SK-N-SH (cell line): ENCODE measurements at regions not wholly inside any gene's neighbourhood (a gene's known extent, or its start where the extent isn't known, plus 50 kb on each side); places are given as distances from the start of the nearest gene placed in this dataset.

ENCODE experiments used
- CTCF ChIA-PET: fragments of 300-600, 350-600 bp; formaldehyde crosslinking; extraction: SDS; loops from one replicate; lab custom pipeline; 2021; lab: Yijun Ruan, JAX
- POLR2A ChIA-PET: fragments of 350-600 bp; sonication (Branson Sonifier 250); formaldehyde crosslinking; extraction: SDS; loops from one replicate; lab custom pipeline; 2020; ENCODE audit warnings: antibody characterized with exemption, inconsistent platforms; lab: Yijun Ruan, JAX
- DNase-seq: peaks from one replicate; pipeline ENCODE4 v3.0.0; 2012
- H2AFZ ChIP-seq: fragments of 200-600 bp; sonication (generic); 2 replicates; pipeline ENCODE4 v1.8.1; 2016; ENCODE audit warnings: antibody characterized with exemption, mild to moderate bottlenecking, low read depth
- H3F3A ChIP-seq: fragments of 200-600 bp; sonication (generic); replicated peaks from 2 replicates; pipeline ENCODE3; 2016; ENCODE audit warnings: antibody characterized with exemption, mild to moderate bottlenecking; ENCODE audit not compliant: insufficient read depth
- H3K27ac ChIP-seq, 2 experiments: fragments of 200-500 bp in 1 of 2; fragments of 200-600 bp in 1 of 2; sonication (Bioruptor generic) in 1 of 2; sonication (generic), shearing (Covaris generic) in 1 of 2; 2 replicates each; pipeline versions ENCODE4 v1.5.1 to v1.6.1; 2014 to 2016; ENCODE audit warnings: low read depth in 2 of 2, inconsistent platforms in 1 of 2, low read length in 1 of 2, mild to moderate bottlenecking in 1 of 2, mixed read lengths in 1 of 2
- H3K27me3 ChIP-seq: fragments of 200-600 bp; sonication (generic), shearing (Covaris generic); 2 replicates; pipeline ENCODE4 v1.6.1; 2016; ENCODE audit warnings: mixed run types; ENCODE audit not compliant: insufficient read depth
- H3K36me3 ChIP-seq, 2 experiments: fragments of 200-500 bp in 1 of 2; fragments of 200-600 bp in 1 of 2; sonication (Bioruptor generic) in 1 of 2; sonication (generic) in 1 of 2; replicated peaks in 1 of 2; 2 replicates each; pipeline versions ENCODE3 to v1.5.1; 2014 to 2016; ENCODE audit warnings: low read length in 1 of 2, mild to moderate bottlenecking in 1 of 2; ENCODE audit not compliant: insufficient read depth in 2 of 2, control insufficient read depth in 1 of 2
- H3K4me1 ChIP-seq, 2 experiments: fragments of 200-500 bp in 1 of 2; fragments of 200-600 bp in 1 of 2; sonication (Bioruptor generic) in 1 of 2; sonication (generic), shearing (Covaris generic) in 1 of 2; 2 replicates each; pipeline versions ENCODE4 v1.5.1 to v1.6.1; 2014 to 2016; ENCODE audit warnings: low read depth in 1 of 2, low read length in 1 of 2, mixed run types in 1 of 2; ENCODE audit not compliant: insufficient read depth in 2 of 2, control insufficient read depth in 1 of 2
- H3K4me2 ChIP-seq: fragments of 200-600 bp; sonication (generic), shearing (Covaris generic); 2 replicates; pipeline ENCODE4 v1.6.1; 2017; ENCODE audit warnings: mixed run types
- H3K4me3 ChIP-seq, 2 experiments: fragments of 200-500 bp in 1 of 2; fragments of 200-600 bp in 1 of 2; sonication (Bioruptor generic) in 1 of 2; sonication (generic), shearing (Covaris generic) in 1 of 2; 2 replicates each; pipeline versions ENCODE4 v1.5.1 to v1.8.1; 2014 to 2016; ENCODE audit warnings: low read depth in 2 of 2, inconsistent platforms in 1 of 2, low read length in 1 of 2, mild to moderate bottlenecking in 1 of 2, mixed read lengths in 1 of 2, moderate library complexity in 1 of 2
- H3K79me2 ChIP-seq: fragments of 200-600 bp; sonication (generic); 2 replicates; pipeline ENCODE4 v1.8.1; 2017; ENCODE audit warnings: mild to moderate bottlenecking; ENCODE audit not compliant: insufficient read depth
- H3K9ac ChIP-seq: fragments of 200-600 bp; sonication (generic); 2 replicates; pipeline ENCODE4 v1.6.1; 2017; ENCODE audit warnings: mixed run types
- H3K9me2 ChIP-seq: fragments of 200-600 bp; sonication (generic); 2 replicates; pipeline ENCODE4 v1.6.1; 2017; ENCODE audit warnings: mixed run types
- H3K9me3 ChIP-seq: fragments of 200-600 bp; sonication (generic); 2 replicates; pipeline ENCODE4 v1.6.1; 2017; ENCODE audit warnings: mixed run types, mild to moderate bottlenecking, moderate library complexity
- H4K20me1 ChIP-seq: fragments of 200-600 bp; sonication (generic); 2 replicates; pipeline ENCODE4 v1.6.1; 2017; ENCODE audit warnings: mild to moderate bottlenecking, mixed run types; ENCODE audit not compliant: insufficient read depth
- EP300 ChIP-seq, 2 experiments: IDR thresholded peaks; 2 replicates each; pipeline versions ENCODE4 v1.4.0 to v1.6.1; 2012; ENCODE audit warnings: borderline replicate concordance in 1 of 2, low read depth in 1 of 2, low read length in 1 of 2
- EZH2phosphoT487 ChIP-seq: fragments of 200-600 bp; sonication (generic); IDR thresholded peaks from 2 replicates; pipeline ENCODE4 v1.6.1; 2017; ENCODE audit warnings: low read depth, mixed run types, mild to moderate bottlenecking, antibody characterized with exemption, moderate library complexity, borderline replicate concordance
- FOSL2 ChIP-seq: IDR thresholded peaks from 2 replicates; pipeline ENCODE4 v1.4.0; 2012; ENCODE audit warnings: low read depth, mild to moderate bottlenecking, moderate library complexity, borderline replicate concordance
- FOXM1 ChIP-seq: IDR thresholded peaks from 2 replicates; pipeline ENCODE4 v1.4.0; 2012; ENCODE audit warnings: low read depth, mild to moderate bottlenecking
- GABPA ChIP-seq: IDR thresholded peaks from 2 replicates; pipeline ENCODE4 v1.4.0; 2012; ENCODE audit warnings: low read depth, mild to moderate bottlenecking
- GATA2 ChIP-seq: sonication (generic); formaldehyde crosslinking; IDR thresholded peaks from 2 replicates; pipeline ENCODE4 v1.5.0; 2020; ENCODE audit warnings: mild to moderate bottlenecking, missing genetic modification reagents
- JUND ChIP-seq: IDR thresholded peaks from 2 replicates; pipeline ENCODE4 v1.4.0; 2012
- MXI1 ChIP-seq: IDR thresholded peaks from 2 replicates; pipeline ENCODE4 v1.6.1; 2012; ENCODE audit warnings: mild to moderate bottlenecking, low read depth, low read length, improper control_type of control experiment
- NFIC ChIP-seq: IDR thresholded peaks from 2 replicates; pipeline ENCODE4 v1.4.0; 2012; ENCODE audit warnings: borderline replicate concordance
- NRF1 ChIP-seq: IDR thresholded peaks from 2 replicates; pipeline ENCODE4 v1.6.1; 2012; ENCODE audit warnings: low read depth, mild to moderate bottlenecking, low read length
- POLR2AphosphoS5 ChIP-seq: IDR thresholded peaks from 2 replicates; pipeline ENCODE4 v1.6.1; 2012; ENCODE audit warnings: low read depth, low read length
- RFX5 ChIP-seq: IDR thresholded peaks from 2 replicates; pipeline ENCODE4 v1.6.1; 2012; ENCODE audit warnings: mild to moderate bottlenecking, improper control_type of control experiment, low read length
- RXRA ChIP-seq: IDR thresholded peaks from 2 replicates; pipeline ENCODE4 v1.4.0; 2012; ENCODE audit warnings: low read depth, mild to moderate bottlenecking, borderline replicate concordance
- TEAD4 ChIP-seq: IDR thresholded peaks from 2 replicates; pipeline ENCODE4 v1.4.0; 2012; ENCODE audit warnings: mild to moderate bottlenecking, borderline replicate concordance; ENCODE audit not compliant: insufficient read depth
- WGBS: methylation state at CpG from one replicate; pipeline ENCODE4 v1.1.6; 2017; ENCODE audit warnings: low lambda C conversion rate; 5-methylcytosine and 5-hydroxymethylcytosine counted together
- TF ChIP-seq, protein P1 (sequence below): fragments of 200-600 bp; sonication (generic); IDR thresholded peaks from 2 replicates; pipeline ENCODE4 v1.6.1; 2017; ENCODE audit warnings: antibody characterized with exemption, mild to moderate bottlenecking, moderate library complexity
- TF ChIP-seq, protein P2 (sequence below): fragments of 150-350 bp; IDR thresholded peaks from 2 replicates; pipeline ENCODE4 v1.6.1; 2017; ENCODE audit warnings: antibody characterized with exemption, low read length, low read depth, borderline replicate concordance
- TF ChIP-seq, protein P3 (sequence below): IDR thresholded peaks from 2 replicates; pipeline ENCODE4 v1.4.0; 2012; ENCODE audit warnings: low read depth

DNA sequence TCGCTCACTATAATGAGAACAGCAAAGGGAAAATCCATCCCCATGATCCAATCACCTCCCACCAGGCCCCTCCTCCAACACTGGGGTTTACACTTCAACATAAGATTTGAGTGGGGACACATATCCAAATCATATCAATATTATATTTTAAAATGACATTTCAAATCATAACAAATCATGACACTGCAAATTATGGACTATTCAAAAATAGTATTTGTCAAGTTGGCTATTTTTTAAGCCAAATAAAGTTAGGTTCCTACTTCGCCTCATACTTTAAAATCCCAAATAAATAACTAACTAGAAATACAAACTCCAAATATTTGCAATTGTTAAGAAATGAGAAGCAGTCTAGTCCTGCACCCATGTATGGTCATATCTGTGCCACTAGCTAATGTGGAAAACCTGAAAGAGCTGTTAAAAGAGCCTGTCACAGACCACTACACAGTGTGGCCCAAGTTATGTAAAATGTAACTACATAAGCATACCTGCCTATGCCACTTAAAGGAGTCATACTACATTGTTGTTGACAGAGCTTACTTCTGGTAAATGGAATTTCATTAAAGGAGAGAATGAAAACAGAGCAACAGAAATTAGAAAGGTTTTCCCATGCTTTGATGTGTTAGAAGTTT is 334.7 kb upstream of the GULP1 start:
- no peak for DNase-seq
- H3K27me3 ChIP-seq = no peaks in the 10 kb centered on the region
- TF ChIP-seq RFX5 (no peak), NRF1 (no peak), POLR2AphosphoS5 (no peak), RXRA (no peak), EZH2phosphoT487 (no peak), GABPA (no peak)
- TF ChIP-seq, protein P1, sequence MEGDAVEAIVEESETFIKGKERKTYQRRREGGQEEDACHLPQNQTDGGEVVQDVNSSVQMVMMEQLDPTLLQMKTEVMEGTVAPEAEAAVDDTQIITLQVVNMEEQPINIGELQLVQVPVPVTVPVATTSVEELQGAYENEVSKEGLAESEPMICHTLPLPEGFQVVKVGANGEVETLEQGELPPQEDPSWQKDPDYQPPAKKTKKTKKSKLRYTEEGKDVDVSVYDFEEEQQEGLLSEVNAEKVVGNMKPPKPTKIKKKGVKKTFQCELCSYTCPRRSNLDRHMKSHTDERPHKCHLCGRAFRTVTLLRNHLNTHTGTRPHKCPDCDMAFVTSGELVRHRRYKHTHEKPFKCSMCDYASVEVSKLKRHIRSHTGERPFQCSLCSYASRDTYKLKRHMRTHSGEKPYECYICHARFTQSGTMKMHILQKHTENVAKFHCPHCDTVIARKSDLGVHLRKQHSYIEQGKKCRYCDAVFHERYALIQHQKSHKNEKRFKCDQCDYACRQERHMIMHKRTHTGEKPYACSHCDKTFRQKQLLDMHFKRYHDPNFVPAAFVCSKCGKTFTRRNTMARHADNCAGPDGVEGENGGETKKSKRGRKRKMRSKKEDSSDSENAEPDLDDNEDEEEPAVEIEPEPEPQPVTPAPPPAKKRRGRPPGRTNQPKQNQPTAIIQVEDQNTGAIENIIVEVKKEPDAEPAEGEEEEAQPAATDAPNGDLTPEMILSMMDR = no peak
- no peak overlapping the region for H3K9ac ChIP-seq
- no peaks in the 10 kb centered on the region for H4K20me1 ChIP-seq
- H3K4me1 ChIP-seq = no peaks in the 10 kb centered on the region
- H3K36me3 ChIP-seq = no peaks in the 10 kb centered on the region
- ChIA-PET POLR2A (no interaction called here), CTCF (no interaction called here)
- H3K79me2 ChIP-seq = no peaks in the 10 kb centered on the region
- H2AFZ ChIP-seq = no peak overlapping the region
- H3F3A ChIP-seq = no peaks in the 10 kb centered on the region
- H3K9me2 ChIP-seq = no peaks in the 10 kb centered on the region
- H3K4me3 ChIP-seq = no peak overlapping the region
- WGBS = 84% methylated on average over 2 of the region's 2 CpGs
- no peak overlapping the region for H3K4me2 ChIP-seq
- H3K9me3 ChIP-seq = no peaks in the 10 kb centered on the region
- no peak overlapping the region for H3K27ac ChIP-seq

GRCh38 chr2:187959821-187960220 is 331.9 kb upstream of the GULP1 start:
- no peaks in the 10 kb centered on the region for H3K79me2 ChIP-seq
- DNase-seq = no peak
- no peaks in the 10 kb centered on the region for H3K27me3 ChIP-seq
- no peak overlapping the region for H2AFZ ChIP-seq
- H3K4me1 ChIP-seq = no peaks in the 10 kb centered on the region
- H3K4me3 ChIP-seq = no peak overlapping the region
- no peak overlapping the region for H3K4me2 ChIP-seq
- ChIA-PET CTCF (no interaction called here), POLR2A (no interaction called here)
- TF ChIP-seq FOXM1 = no peak
- H3F3A ChIP-seq = no peaks in the 10 kb centered on the region
- no peaks in the 10 kb centered on the region for H4K20me1 ChIP-seq
- H3K36me3 ChIP-seq = no peaks in the 10 kb centered on the region
- no peaks in the 10 kb centered on the region for H3K9me2 ChIP-seq
- no peak overlapping the region for H3K9ac ChIP-seq
- H3K27ac ChIP-seq = no peak overlapping the region
- H3K9me3 ChIP-seq = no peaks in the 10 kb centered on the region

DNA sequence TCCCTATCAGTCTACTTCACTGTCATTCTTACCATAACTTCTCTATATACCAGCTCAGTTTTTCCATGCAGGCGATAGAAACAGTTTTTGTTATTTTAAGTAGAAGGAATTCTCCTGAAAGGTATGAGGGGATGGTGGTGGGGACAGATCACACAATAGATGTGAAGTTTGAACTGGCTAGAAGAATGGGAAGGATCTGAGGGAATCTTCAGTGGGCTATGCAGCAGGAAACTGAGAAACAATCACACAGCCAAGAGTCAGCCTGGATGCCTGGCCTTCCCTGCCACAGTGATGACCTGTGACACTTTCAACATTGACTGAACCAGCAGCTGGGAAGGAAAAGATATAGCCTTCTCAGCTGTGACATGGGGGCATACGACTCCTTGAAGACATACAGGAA is 329.1 kb upstream of the GULP1 start:
- H3K9me2 ChIP-seq = no peaks in the 10 kb centered on the region
- H3F3A ChIP-seq = no peaks in the 10 kb centered on the region
- no peak overlapping the region for H3K4me3 ChIP-seq
- POLR2A ChIA-PET = no interaction called here
- no peaks in the 10 kb centered on the region for H3K27me3 ChIP-seq
- 85% methylated on average over 2 of the region's 2 CpGs for WGBS
- no peaks in the 10 kb centered on the region for H4K20me1 ChIP-seq
- no peak overlapping the region for H2AFZ ChIP-seq
- no peak overlapping the region for H3K27ac ChIP-seq
- H3K9ac ChIP-seq = no peak overlapping the region
- no peaks in the 10 kb centered on the region for H3K79me2 ChIP-seq
- H3K36me3 ChIP-seq = no peaks in the 10 kb centered on the region
- no peak overlapping the region for H3K4me2 ChIP-seq
- no peak for DNase-seq
- TF ChIP-seq EZH2phosphoT487 = no peak
- no peak for TF ChIP-seq GATA2 (CRISPR knock-in tag)
- TF ChIP-seq, protein P2, sequence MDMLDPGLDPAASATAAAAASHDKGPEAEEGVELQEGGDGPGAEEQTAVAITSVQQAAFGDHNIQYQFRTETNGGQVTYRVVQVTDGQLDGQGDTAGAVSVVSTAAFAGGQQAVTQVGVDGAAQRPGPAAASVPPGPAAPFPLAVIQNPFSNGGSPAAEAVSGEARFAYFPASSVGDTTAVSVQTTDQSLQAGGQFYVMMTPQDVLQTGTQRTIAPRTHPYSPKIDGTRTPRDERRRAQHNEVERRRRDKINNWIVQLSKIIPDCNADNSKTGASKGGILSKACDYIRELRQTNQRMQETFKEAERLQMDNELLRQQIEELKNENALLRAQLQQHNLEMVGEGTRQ = no peak
- TF ChIP-seq TEAD4 = no peak
- TF ChIP-seq FOXM1 = no peak
- no peak for TF ChIP-seq EP300 (IDR thresholded peaks at IDR 0.05; ENCODE audit: borderline replicate concordance in 1 of 2, low read depth in 1 of 2, low read length in 1 of 2)
- TF ChIP-seq NFIC = no peak
- TF ChIP-seq JUND = no peak
- no peak for TF ChIP-seq FOSL2
- TF ChIP-seq, protein P3, sequence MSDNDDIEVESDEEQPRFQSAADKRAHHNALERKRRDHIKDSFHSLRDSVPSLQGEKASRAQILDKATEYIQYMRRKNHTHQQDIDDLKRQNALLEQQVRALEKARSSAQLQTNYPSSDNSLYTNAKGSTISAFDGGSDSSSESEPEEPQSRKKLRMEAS = no peak
- no peak for TF ChIP-seq MXI1
- TF ChIP-seq RFX5 = no peak
- CTCF ChIA-PET = no interaction called here
- H3K9me3 ChIP-seq = no peaks in the 10 kb centered on the region
- peaks cover 0 to 3% of the 10 kb centered on the region in 2 experiments; a peak in 2 of 4 replicates for H3K4me1 ChIP-seq
